Amygdala (tissue), 56 donors: ENCODE measurements at regions not wholly inside any gene's neighbourhood (a gene's known extent, or its start where the extent isn't known, plus 50 kb on each side); places are given as distances from the start of the nearest gene placed in this dataset.
"Not testable (repeated sequence)": the region's sequence is repeated elsewhere in the genome, so short reads cannot be mapped to it uniquely, and the experiment has no call there.

Source experiments
- DNase-seq, 56 donors: peaks; one replicate each; lab custom pipeline; 2025; lab: John Stamatoyannopoulos, UW

DNA sequence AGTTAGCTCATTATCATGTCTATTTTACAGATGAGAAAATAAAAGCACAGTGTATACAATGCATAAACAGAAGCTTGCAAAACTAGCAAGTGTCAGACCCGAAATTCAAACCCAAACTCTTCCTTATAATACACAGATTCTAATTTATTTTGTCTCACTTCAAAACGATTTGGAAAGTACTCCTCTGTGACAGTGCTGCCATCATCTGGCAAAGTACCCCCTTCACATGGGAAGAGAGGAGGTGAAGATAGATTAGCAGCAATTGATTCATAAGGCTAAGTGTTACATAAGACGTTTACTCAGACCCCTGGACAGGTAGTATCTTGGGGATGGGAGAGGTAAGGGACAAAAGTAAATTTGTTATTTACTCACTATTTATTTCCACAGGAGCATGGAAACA, 744.0 kb upstream of the SGO1 start:
- no peak for DNase-seq

GRCh38 chr3:20924646-20925385, 738.8 kb upstream of the SGO1 start:
- no peak for DNase-seq

- not testable (repeated sequence) for DNase-seq
Observed at GRCh38 chr3:20921112-20921511, 735.1 kb upstream of the SGO1 start.

DNA sequence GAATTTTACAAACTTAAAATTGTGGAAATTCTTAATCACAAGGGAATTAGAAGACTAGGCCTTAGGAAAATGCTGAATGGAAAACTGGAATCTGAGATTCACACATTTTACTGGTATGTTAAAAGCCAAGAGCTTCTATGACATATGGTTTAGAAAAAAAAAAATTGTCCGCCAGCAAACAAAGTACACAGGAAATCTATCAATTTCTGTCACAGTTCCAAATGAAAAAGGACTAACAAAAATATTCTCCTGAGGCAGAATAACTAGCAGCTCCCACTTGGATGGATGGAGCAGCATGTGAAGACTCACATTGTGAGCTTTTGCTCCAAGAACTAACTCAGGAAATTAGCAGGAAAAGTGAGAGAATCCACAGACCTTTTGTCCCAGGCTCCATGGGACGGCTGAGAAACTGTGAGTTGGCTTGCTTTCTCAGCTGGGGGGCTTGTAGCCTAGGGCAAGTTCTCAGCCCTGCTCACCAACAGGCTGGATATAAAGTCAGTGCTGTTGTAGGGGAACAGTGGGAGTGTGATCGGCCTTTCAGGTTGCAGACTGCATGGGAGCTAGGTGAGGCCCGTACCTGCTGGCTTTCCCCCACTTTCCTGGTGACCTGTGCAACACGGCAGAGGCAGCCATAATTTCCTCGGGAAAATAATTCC, 731.1 kb upstream of the SGO1 start:
- DNase-seq, result no peak

DNA sequence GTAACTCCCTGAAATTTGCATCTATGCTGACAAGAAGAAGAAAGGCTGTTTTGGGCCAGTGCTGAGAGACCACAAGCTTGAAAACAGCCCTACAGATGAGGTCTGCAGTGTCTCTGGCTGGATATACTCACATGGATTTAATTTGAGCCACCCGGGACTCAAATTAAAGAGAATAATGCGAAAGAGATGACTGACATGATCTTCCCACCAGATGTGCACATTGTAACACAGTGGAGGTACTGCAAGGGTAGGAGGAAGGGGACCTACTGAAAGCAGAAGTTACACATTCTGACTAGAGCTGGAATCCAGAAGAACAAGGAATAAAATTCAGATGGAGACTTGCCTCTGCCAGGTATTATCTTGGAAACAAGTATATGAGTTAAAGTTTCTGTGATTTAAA, 728.3 kb upstream of the SGO1 start:
- DNase-seq, result no peak

- DNase-seq, result no peak
Observed at GRCh38 chr3:20912406-20912805, 726.4 kb upstream of the SGO1 start.

DNA sequence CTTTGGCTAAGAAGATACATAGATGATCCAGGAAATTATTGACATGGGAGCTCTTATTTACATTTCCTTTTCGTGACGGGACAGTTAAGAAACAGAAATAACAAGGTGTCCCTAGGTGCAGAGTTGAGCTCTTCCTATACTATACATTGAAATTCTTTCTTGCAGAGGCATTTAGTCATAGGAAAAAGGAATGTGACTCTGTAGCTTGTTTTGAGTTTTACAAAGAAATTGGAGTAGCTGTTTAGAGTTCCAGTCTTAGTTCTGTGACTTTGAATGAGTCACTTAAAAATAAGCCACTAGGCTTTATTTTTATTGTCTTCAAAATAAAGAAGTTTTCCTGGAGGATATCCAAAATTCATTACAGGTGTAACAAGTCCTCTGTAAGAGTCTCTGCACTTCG, 723.5 kb upstream of the SGO1 start:
- DNase-seq, result no peak

GRCh38 chr3:20905210-20905805, 719.3 kb upstream of the SGO1 start:
- DNase-seq, result no peak

DNA sequence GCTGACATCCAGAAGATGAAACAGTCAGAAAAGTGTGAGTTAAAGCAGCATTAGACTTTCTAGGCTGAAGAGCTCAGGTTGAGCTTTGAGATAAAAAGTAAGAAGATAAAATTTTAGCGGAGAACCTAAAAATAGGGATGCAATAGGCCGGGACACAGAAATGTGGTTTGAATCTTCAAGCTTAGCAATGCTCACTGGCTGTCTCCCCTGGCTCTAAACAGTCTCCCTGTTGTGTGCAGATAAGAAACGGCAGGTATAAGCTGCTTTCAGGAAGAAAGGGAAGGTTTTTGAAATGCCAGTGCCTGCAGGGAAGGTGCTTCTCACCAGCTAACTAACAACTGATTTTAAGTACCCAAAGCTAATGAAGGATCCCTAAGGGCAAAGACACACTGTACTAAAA, 718.7 kb upstream of the SGO1 start:
- DNase-seq, result no peak

- DNase-seq, result no peak
Observed at GRCh38 chr3:20898962-20899361, 713.0 kb upstream of the SGO1 start.

- no peak for DNase-seq
Observed at GRCh38 chr3:20890111-20890519, 704.1 kb upstream of the SGO1 start.

GRCh38 chr3:20878691-20879090, 692.7 kb upstream of the SGO1 start:
- no peak for DNase-seq

- DNase-seq, result no peak
Observed at GRCh38 chr3:20873235-20873634, 687.2 kb upstream of the SGO1 start.

- no peak for DNase-seq
Observed at GRCh38 chr3:20870106-20870899, 684.3 kb upstream of the SGO1 start.

DNA sequence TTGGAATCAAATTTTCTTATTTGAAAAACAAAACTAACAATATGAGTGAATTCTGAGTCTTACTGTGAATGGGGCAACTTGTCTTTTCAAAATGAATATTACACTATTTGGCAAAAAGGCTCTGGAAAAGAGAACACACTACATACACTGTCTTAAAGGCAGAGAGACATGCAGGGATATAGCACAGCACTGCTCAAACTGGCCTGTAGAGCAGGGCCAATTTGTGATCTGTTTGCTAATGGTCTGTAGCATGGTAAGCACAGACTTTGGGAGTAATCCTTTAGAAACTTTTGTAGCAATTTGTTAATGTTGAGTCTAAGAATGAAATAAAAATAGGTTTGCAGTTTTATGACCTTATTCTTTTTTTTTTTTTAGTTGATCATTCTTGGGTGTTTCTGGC, 679.8 kb upstream of the SGO1 start:
- no peak for DNase-seq

DNA sequence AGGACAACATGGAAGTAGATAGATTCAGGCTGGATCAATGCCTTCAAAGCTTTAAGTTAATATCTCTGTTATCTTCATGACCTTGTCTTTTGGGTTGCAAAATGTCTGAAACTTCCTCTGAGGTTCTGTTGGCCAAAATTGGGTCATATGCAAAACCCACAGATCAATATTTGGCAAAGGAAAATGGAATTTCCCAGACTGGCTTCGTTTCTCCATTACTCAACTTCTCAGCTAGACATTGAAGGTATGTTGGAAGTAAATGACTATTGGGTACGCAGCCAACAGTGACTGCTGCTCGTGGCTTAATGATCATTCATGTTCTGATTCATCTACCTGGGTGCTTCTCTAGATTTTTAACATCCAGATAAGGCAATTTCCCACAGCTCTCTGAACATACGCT, 675.4 kb upstream of the SGO1 start:
- DNase-seq, result no peak

DNA sequence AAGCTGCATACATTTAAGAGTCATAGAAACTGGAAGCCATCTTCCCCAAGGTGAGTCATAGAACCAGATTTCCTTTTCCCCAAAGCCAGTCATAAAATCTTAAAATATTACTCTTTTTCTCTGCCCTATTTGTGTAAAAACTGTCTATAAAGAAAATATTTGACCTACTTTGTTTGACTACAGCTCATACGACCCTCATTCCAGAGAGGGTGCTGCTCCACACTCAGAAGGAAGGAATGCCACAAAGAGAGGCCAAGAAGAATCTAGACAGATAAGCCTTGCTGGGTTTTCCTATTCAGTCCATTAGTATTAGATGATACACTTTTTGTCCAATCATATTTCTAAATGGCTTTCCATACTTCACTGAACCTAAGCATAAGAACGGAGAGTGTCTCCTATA, 671.6 kb upstream of the SGO1 start:
- no peak for DNase-seq

DNA sequence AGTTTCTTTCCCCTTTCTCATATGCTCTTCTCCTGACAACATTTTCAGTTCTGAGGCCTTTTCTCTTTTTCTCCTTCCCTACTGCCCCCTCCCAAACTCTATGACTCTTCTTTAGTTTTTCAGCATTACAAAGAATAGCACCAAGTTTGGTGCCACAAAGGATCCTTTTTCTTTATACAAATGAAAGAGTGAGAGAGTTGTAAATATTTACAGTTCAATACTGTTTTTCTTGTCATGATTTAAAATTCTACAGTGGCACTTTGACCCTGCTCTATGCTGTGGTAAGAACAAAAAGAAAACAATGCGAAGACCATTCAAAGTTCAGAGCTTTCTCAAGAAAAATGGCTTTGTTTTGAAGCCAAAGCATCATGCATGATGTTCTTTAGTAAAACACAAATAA, 667.9 kb upstream of the SGO1 start:
- DNase-seq, result no peak

DNA sequence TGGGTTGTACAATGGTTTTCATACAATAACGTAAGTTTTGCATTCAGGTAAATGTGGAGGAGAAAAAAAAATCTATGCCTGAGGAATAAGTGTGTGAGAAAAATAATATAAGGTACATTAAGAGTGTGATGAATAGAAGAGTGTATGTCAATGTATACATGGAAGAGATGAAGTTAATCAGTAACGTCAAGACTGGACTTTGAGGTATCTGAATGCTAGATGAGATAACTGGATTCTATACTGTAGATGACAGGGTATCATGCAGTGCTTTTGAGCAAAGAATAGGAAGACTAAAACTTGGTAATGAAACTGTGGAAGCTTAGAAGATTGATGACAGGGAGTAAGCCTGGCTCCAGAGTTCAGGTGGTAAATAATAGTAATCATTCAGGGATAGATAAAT, 666.7 kb upstream of the SGO1 start:
- DNase-seq, result no peak

- no peak for DNase-seq
Observed at GRCh38 chr3:20849975-20850374, 664.0 kb upstream of the SGO1 start.

- no peak for DNase-seq
Observed at GRCh38 chr3:20846832-20847231, 660.8 kb upstream of the SGO1 start.
